Activated CD8-positive, alpha-beta memory T cell treated with anti-CD3 and anti-CD28 coated beads, Interleukin-2, amount 50 U/mL, for 1 hour (primary cell): ENCODE measurements at regions not wholly inside any gene's neighbourhood (a gene's known extent, or its start where the extent isn't known, plus 50 kb on each side); places are given as distances from the start of the nearest gene placed in this dataset.
"Not testable (repeated sequence)": the region's sequence is repeated elsewhere in the genome, so short reads cannot be mapped to it uniquely, and the experiment has no call there.

ENCODE experiments used
- DNase-seq: peaks from one replicate; pipeline ENCODE4 v3.0.0-alpha.2; 2020; ENCODE audit errors: extremely low read depth

- no peak for DNase-seq
Measured at GRCh38 chr1:25134307-25134706, 98.0 kb downstream of the SYF2 start.

GRCh38 chr1:25131794-25132193, 100.5 kb downstream of the SYF2 start:
- DNase-seq = no peak

- no peak for DNase-seq
Measured at GRCh38 chr1:25130895-25131294, 101.4 kb downstream of the SYF2 start.

GRCh38 chr1:25129380-25129779, 102.9 kb downstream of the SYF2 start:
- no peak for DNase-seq

- DNase-seq = no peak
Measured at GRCh38 chr1:25128121-25128621, 104.1 kb downstream of the SYF2 start.

- no peak for DNase-seq
Measured at GRCh38 chr1:25126562-25126961, 105.7 kb downstream of the SYF2 start.

- DNase-seq = no peak
Measured at GRCh38 chr1:25123551-25123950, 108.8 kb downstream of the SYF2 start.

- no peak for DNase-seq
Measured at GRCh38 chr1:25122747-25123146, 109.6 kb downstream of the SYF2 start.

- DNase-seq = no peak
Measured at GRCh38 chr1:25120281-25120680, 112.0 kb downstream of the SYF2 start.

- no peak for DNase-seq
Measured at GRCh38 chr1:25118546-25118945, 113.8 kb downstream of the SYF2 start.

- no peak for DNase-seq
Measured at GRCh38 chr1:25117233-25117823, 115.0 kb downstream of the SYF2 start.

GRCh38 chr1:25116832-25117231, 115.5 kb downstream of the SYF2 start:
- no peak for DNase-seq

GRCh38 chr1:25116117-25116516, 116.2 kb downstream of the SYF2 start:
- not testable (repeated sequence) for DNase-seq

- DNase-seq = no peak
Measured at GRCh38 chr1:25113731-25114130, 118.6 kb downstream of the SYF2 start.

- DNase-seq = no peak
Measured at GRCh38 chr1:25113086-25113485, 119.2 kb downstream of the SYF2 start.

GRCh38 chr1:25112400-25112799, 119.9 kb downstream of the SYF2 start:
- no peak for DNase-seq

- DNase-seq = no peak
Measured at GRCh38 chr1:25111706-25112105, 120.6 kb downstream of the SYF2 start.

- no peak for DNase-seq
Measured at GRCh38 chr1:25110485-25110884, 121.8 kb downstream of the SYF2 start.

GRCh38 chr1:25110036-25110435, 122.3 kb downstream of the SYF2 start:
- no peak for DNase-seq

- DNase-seq = no peak
Measured at GRCh38 chr1:25109531-25109951, 122.8 kb downstream of the SYF2 start.

- no peak for DNase-seq
Measured at GRCh38 chr1:25107643-25108010, 124.7 kb downstream of the SYF2 start.

GRCh38 chr1:25106976-25107642, 125.2 kb downstream of the SYF2 start:
- DNase-seq = no peak

GRCh38 chr1:25106352-25106751, 126.0 kb downstream of the SYF2 start:
- no peak for DNase-seq

GRCh38 chr1:25105836-25106235, 126.5 kb downstream of the SYF2 start:
- DNase-seq = no peak
